Activated T-helper 1 cell treated with anti-CD3 and anti-CD28 coated beads, Interleukin-2, amount 50 U/mL, for 16 hours (primary cell): ENCODE measurements at regions not wholly inside any gene's neighbourhood (a gene's known extent, or its start where the extent isn't known, plus 50 kb on each side); places are given as distances from the start of the nearest gene placed in this dataset.
"Not testable (repeated sequence)": the region's sequence is repeated elsewhere in the genome, so short reads cannot be mapped to it uniquely, and the experiment has no call there.

ENCODE experiments used
- DNase-seq, 2 donors: peaks; one replicate each; pipeline ENCODE4 v3.0.0-alpha.2; 2020; ENCODE audit warnings: low read depth in 1 of 2, low spot score in 1 of 2

DNA sequence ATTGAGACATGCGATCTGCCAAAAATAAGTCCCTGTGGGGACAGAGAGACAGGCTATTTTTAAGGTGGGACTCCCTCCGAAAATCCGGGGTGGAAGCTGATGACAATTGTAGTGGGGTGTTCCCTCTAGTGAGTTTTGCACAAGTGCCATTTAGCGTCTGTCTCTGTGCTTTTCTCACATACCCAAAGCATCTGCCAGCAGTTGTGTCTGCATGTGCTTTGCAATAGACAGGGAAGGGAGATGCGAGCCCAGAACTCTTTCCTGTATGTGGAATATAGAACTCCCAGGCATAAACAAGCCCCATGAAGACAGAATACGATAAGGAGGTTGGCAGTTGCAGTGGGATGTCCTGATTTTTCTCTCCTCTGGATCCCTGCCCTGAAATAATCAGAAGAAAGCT is 282.7 kb upstream of the XYLT1 start:
- DNase-seq = no peak

DNA sequence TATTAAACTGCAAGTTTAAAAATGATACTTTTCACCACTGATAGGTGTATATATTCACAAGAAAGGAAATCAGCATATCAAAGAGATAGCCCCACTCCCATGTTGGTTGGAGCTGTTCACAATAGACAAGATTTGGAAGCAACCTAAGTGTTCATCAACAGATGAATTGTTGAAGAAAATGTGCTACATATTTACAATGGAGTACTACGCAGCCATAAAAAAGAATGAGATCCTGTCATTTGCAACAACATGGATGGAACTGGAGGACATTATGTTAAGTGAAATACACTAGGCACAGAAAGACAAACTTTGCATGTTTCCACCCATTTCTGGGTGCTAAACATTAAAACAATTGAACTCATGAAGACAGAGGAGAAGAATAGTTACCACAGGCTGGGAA is 278.9 kb upstream of the XYLT1 start:
- no peak for DNase-seq

DNA sequence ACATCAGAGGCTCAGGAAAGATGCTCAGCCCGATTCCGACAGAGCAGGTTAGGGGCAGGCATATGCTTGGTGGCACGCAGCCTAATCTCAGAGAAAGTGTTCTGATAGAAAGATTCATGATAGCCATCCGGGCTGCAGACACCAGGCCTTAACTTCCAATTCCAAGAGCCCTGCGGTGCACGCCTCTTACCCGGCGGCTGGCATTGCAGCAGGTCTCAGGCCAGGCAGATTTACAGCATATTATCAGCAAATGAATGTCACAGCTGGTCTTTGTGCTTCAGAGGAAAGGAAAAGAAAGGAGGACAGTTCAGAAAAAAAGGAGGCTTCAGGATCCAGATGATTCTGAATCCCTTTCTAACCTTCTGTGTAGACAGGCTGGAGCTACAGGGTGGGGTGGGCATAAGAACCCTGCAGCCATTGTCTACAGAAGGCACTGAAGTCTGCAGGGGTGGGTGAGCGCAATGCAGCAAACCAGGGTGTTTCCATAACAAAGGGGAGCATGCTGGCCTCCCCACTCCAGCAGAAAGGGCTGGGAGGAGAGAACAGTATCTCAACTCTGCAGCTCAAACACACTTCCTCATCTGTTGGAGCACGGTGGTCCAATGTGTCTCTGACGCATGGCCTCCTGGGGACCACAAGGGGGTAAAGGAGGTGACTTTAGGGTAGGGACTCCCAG is 277.4 kb upstream of the XYLT1 start:
- no peak for DNase-seq

DNA sequence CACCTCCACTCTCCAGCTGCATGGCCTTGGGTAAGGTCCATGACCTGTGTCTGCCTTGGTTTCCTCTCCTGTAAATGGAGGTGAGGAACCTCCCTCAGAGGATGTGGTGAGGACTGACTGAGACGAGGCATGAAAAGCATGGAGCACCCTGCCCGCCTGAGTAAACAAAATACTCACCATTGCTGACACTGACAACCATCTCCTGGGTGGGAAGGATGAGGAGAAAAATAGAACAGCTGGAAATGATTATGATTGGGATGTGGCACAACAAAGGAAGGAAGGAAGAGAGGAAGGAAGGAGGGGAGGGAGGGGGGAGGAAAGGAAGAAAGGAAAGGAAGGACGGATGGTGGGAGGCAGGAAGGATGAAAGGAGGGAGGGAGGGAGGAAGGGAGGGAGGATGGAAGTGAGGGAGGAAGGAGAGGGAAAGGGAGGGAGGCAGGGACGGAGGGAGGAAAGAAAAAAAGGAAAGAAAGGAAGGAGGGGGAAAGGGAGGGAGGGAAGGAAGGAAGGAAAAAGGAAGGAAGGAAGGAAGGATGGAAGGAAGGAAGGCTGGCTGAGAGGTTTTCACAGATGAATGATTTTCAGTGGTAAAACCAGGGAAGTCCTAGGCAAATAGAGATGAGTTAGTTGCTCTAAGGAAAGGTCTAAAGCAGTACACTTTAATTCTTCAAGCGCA is 276.5 kb upstream of the XYLT1 start:
- DNase-seq = no peak

DNA sequence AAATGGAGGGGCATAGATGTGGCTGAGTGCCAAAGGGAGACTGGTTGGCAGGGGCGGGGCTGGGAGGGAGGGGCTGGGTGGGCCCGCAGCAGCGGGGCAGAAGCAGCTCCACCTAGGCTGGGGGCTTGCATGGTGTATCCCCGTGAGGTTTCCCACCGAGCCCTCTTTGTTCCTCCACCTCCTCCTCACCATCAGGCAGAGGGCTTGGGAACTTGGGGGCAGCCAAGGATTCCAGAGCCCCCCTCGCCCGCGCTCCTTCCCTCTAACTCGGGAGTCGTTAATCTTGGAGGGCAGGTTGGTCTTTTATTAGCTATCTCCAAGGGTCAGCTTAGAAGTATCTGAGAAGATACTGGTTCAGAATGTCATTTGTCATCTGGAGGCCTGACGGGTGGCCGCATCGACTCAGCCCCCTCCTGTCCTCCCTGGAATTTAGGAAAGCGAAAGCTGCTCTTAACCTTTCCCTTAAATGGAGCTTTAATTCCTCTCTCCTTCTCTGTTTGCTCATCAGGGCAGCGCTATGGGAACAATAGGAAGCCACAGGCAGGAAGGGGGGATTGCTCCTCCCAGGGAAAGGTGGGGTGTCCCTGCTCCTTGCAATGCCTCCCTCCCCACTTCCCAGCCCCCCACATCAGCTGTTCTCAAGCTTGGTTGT is 274.3 kb upstream of the XYLT1 start:
- DNase-seq = no peak

DNA sequence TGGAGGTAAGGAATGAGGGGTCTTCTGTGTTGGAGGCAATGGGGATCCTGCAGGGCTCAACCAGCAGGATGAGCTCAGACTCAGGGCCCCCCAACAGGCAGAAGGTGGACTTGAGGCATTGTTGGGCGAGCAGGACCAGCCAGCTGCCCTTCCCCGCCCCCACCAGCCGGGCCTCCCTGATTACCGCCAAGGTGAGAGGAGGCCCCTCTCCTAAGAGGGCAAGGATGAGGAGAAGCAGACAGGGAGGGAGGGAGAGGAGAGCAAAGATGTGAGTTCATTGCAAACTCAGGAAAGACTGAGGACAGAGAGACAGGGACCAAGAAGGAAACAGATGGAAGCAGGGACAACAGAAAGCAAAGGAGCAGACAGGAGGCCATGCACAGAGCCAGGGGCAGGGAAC is 272.8 kb upstream of the XYLT1 start:
- DNase-seq = no peak

DNA sequence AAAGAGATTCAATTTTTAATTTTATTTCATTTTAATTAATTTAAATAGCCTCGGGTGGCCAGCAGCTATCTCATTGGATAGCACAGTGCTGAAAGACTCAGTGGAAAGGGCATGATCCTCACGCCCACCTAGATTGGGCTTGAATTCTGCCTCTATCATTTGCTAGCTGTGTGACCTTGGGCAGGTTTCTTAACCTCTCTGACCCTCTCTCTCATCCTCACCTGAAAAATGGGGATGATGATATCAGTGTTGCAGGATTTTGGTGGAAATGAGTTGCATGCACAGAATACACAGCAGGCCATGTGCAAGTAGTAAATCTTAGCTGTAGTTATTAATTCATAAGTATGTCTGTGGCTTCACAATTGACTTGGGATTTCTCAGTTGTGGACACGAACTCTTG is 272.4 kb upstream of the XYLT1 start:
- DNase-seq = no peak

DNA sequence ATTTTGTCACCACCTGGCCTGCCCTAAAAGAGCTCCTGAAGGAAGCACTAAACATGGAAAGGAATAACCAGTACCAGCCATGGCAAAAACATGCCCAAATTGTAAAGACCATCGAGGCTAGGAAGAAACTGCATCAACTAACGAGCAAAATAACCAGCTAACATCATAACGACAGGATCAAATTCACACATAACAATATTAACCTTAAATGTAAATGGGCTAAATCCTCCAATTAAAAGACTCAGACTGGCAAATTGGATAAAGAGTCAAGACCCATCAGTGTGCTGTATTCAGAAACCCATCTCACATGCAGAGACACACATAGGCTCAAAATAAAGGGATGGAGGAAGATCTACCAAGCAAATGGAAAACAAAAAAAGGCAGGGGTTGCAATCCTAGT is 264.3 kb upstream of the XYLT1 start:
- DNase-seq = not testable (repeated sequence)

DNA sequence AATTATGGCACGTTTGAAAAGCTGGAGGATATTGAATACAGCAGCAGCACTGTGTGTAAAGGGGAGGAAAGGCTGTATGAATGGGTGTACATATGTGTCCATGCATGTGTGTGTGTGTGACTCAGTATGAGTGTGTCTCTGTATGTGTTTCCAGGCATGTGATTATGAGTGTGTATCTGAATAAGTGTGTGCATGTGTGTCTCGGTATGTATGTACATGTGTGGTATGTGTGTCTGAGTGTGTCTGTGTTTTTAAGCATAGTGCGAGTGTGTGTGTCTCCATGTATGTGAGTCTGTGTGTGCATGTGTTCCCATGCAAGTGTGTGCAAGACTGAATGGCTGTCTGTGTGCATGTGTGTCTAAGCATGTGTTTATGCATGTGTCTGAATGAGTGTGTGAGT is 259.1 kb upstream of the XYLT1 start:
- DNase-seq = no peak

DNA sequence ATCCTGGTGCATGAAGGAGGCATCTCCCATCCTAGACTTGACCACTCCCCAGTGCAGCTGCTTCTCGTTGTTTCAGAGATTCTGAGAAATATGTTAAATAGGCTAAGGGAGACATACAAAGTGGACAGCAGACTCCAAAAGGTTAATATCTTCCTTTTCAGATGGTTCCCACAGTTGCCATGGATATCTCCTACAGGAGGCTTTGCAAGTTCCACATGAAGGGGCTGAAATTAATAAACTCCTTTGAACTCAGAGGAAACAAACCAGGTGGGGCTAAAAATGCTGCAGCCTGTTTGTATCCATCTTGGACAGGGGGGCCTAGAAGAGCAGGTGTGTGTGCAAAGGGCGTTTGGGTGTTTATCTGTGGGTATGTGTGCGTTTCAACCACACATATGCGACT is 257.4 kb upstream of the XYLT1 start:
- DNase-seq = no peak

DNA sequence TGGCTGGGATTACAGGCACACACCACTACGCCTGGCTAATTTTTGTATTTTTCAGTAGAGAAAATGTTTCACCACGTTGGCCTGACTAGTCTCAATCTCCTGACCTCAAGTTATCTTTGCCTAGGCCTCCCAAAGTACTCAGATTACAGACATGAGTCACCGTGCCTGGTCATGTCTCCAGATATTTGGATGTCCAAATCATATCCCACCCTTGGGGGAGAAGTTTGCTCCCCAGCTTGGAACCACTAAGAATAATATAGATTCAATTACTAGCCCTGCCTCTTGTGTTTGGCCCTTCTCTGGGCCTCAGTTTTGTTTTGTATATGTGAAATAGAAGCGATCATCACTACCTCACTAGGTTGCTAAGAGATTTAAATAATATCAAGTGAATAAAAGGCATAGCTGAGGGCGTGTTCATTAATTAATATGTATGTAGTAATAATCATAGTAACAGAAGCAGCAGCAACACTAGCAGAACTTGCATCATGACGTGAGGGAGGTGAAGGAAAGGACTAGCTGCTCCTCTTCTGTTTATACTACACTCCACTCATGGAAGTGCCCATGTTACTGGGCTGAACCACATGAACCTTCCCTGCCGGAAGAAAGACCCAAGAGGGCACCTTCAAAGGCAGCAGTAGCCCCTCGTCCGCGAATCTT is 253.6 kb upstream of the XYLT1 start:
- DNase-seq = no peak

DNA sequence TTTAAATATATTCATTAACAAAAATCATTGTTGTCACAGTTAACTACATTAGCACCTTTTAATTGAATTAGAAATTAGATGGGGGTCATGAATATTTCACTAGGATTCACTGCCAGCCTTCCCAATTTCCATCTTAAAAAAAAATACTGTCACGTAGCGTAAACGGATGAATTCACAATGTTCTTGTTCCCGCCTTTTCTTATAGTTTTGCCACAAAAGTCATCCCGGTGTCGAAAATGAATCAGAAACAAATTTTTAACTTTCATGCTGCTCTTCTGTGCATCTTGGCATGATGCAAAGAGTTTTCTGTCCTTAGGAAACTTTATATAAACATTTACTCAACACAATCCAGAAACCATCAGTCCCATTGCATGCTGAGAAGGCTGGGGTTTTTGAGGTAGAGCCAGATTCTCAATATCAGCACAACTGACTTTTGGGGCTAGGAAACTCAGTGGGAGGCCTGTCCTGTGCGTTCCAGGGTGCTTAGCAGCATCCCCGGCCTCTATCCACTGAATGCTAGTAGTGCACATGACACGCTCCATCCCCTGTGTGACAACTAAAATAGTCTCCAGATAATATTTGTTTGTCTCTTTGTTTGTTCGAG is 252.9 kb upstream of the XYLT1 start:
- no peak for DNase-seq

DNA sequence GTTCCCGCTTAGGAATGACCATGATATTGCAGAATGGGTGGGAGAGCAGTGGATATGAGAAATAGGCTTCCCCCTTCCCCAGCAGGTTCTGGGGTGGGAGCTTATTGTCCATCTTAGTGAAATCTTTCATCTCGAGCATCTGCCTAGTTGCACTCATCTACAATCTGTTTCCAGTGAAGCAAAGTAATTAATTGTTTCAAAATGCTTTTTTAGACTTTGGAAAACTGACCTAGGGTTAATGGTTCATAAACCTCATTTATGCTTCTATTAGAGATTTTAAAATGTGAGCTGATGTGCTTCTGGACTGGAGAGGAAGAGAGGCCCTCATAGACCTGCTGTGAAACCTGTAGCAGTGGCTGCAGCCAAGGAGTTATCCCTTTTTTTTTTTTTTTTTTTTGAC is 247.7 kb upstream of the XYLT1 start:
- no peak for DNase-seq

DNA sequence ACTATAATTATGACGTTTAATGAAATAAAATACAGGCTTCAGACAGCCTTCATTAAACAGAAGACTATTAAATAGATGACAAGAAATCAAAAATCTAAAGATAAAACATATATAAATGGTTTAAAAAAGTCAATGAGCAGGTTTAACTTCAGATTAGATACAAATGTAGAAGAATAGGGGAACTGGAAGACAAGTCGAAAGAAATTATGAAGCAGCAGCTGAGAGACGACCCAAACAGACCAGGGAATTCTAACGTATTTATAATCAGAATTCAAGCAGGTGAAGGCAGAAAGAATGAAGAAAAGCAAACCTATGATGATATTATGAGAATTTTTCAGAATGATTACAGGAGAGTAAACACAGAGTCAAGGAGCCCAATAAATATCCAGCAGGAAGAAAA is 235.1 kb upstream of the XYLT1 start:
- no peak for DNase-seq

DNA sequence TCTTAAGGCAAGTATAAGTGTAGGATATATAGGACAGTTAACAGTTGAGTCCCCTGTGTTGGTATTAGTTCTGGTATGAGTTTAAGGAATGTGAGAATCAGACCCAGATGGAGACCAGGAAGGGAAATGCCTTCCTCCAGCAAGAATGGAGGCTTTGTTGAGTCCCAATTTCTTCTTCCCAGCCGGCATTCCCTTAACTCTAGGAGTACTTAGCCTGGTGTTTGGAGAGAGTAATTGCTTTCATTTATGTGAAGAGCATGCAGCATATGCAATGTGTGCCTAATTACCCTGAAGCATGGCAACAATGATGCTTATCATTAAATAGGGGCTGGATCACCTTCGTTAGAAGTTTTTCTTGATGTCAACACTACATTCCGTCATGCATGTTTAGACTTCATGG is 225.9 kb upstream of the XYLT1 start:
- DNase-seq = no peak

DNA sequence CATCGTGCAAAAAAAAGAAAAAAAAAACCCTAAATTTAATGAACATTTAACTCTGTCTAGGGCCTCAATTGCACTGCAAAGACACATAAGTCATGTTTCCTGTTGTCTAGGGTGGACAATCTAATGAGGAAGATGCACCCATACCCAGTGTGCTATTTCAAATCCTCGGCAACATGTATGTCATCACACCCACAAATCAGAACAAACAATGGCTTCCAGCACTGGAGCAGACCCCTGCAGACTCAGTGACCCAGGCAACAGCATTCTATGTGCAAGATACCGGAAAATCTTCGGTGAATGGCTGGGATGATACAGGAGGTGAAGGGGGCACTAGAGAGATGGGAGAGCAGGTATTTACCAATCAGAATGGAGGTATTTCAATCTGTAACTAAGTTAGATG is 221.7 kb upstream of the XYLT1 start:
- DNase-seq = no peak

DNA sequence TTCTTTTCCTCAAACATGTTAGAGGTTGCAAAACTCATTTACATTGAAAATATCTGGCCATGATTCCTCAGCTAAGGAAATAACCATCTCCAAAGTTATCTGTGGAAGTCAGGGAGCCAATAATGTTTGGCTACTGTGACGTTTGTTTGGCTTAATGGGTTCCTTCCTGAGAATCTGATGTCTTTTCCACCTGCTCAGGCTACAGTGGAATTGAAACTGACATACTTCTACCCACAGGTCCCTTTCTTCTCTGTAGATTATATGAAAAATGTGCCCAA is 221.1 kb upstream of the XYLT1 start:
- no peak for DNase-seq

DNA sequence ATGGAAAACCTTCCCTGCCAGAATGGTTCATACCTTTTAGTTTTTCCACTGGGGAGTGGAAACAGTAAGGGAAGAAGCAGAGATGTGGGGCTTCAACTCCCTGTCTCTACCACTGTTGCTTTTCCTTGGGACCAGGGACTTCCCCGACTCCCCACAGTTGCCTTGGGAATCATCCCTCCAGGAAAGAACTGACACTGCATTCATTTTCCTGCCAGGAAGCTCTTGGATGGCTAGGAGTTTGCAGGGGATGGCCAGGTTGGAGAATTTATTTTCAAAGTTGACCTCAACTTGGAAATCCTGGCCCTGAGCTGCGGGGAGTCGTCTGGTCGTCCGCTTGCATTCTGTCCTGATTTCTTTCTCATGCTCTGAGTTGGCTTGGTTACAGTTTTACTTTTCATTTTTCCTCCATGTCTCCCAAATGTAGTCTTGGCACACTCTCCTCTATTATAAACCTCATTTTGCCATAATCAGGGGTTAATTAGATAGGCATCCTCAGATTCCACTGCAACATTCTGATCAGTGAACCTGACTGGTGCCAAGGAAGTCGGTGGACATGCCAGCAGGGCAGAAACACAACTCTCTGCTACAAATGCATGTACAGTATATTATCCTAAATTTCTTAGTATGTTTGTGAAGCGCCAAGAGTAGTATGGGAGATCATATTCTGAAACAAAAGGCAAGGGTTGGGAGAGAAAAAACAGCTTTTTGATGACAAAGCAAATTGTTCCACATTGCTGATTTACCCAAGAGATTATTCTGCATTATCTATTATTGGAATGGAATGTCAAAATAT is 220.5 kb upstream of the XYLT1 start:
- DNase-seq = no peak

DNA sequence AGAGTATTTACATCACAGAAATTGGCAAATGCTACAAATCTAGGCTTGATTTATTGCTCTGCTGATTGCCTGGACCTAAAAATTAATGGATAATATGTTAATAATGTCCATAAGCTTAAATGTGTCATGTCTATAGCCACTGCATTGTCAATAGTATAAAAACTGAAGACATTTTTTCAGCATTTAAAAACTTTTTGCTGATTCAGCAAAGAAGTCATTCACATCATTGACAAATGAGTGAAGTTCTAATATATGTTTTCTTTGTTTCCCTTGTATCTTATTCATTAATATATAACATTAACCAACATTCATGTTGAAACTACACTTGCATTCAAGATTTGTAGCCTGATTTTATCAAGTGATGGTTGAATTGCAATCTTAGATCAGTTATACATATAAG is 214.7 kb upstream of the XYLT1 start:
- DNase-seq = no peak

DNA sequence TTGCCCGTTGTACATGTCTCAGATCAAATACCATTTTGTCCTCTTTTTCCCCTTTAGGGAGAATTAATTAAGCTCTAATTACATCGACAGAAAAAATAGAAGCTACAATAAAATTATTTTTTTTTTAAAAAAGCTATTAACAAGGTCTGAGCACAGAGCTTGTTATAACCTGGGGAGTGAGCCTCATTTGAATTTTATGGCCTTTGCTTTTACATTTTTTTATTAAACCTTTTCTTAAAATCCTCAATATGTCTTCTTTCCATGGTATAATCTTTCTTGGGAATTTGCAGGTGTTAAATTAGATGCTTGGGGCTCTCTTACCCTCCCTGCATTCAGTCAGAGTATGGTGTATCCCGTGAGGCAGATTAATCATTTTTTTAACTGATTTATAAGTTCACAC is 212.5 kb upstream of the XYLT1 start:
- no peak for DNase-seq

DNA sequence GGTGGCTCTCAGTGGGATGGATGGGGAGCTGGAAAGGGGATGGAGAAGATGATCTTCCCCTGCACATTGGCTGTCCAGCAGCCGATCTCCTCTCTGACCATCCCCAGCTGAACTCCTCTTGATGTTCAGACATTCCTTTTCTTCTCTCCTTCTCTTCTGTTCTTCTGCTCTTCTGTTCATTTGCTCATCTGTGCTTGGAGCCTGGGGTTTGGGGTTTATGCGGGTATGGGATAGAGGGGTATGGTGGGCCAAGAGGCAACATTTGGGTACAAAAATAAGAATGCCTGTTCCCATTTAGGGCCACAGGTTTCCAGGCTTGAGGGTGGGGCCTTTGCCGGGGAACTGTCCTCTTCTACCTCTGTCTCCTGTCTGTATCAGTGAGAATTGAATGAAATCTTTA is 205.4 kb upstream of the XYLT1 start:
- no peak for DNase-seq
